ENCODE measurements at regions not wholly inside any gene's neighbourhood (a gene's known extent, or its start where the extent isn't known, plus 50 kb on each side); places are given as distances from the start of the nearest gene placed in this dataset.

GRCh38 chr10:20618011-20618547, 279.0 kb downstream of the NEBL start:
- Histone ChIP-seq H3K4me1 (peaks cover 10% of the 10 kb centered on the region; the same call in 1 of the 2 replicates), H3K4me3 (ENCODE audit: low read depth, low read length) (no peak overlapping the region), H3K9me3 (no peaks in the 10 kb centered on the region), H3K27me3 (no peaks in the 10 kb centered on the region), H3K36me3 (no peaks in the 10 kb centered on the region)
- TF ChIP-seq CTCF (IDR thresholded peaks at IDR 0.05; ENCODE audit: low read depth, low read length): no peak
- DNase-seq: no peak

- no peaks in the 10 kb centered on the region for H3K36me3 ChIP-seq
- TF ChIP-seq CTCF (IDR thresholded peaks at IDR 0.05; ENCODE audit: low read depth, low read length): no peak
- peaks cover 8% of the 10 kb centered on the region; the same call in 1 of the 2 replicates for H3K4me1 ChIP-seq
- no peak overlapping the region for H3K4me3 ChIP-seq (ENCODE audit: low read depth, low read length)
- H3K9me3 ChIP-seq: no peaks in the 10 kb centered on the region
- no peaks in the 10 kb centered on the region for H3K27me3 ChIP-seq
- DNase-seq: no peak
These were observed 279.9 kb downstream of the NEBL start for GRCh38 chr10:20616918-20617810.

- no peak for DNase-seq
- H3K4me1 ChIP-seq: peaks cover 8% of the 10 kb centered on the region; the same call in 1 of the 2 replicates
- no peaks in the 10 kb centered on the region for H3K9me3 ChIP-seq
- no peak overlapping the region for H3K4me3 ChIP-seq (ENCODE audit: low read depth, low read length)
- H3K27me3 ChIP-seq: no peaks in the 10 kb centered on the region
- H3K36me3 ChIP-seq: no peaks in the 10 kb centered on the region
- TF ChIP-seq CTCF (IDR thresholded peaks at IDR 0.05; ENCODE audit: low read depth, low read length): no peak
These were observed 280.9 kb downstream of the NEBL start for GRCh38 chr10:20616056-20616671.

GRCh38 chr10:20615395-20615794, 281.7 kb downstream of the NEBL start:
- no peak overlapping the region for H3K4me3 ChIP-seq (ENCODE audit: low read depth, low read length)

GRCh38 chr10:20614911-20615310, 282.2 kb downstream of the NEBL start:
- no peak for DNase-seq
- H3K4me1 ChIP-seq: peaks cover 8% of the 10 kb centered on the region; the same call in 1 of the 2 replicates
- H3K36me3 ChIP-seq: no peaks in the 10 kb centered on the region
- no peak overlapping the region for H3K4me3 ChIP-seq (ENCODE audit: low read depth, low read length)
- no peaks in the 10 kb centered on the region for H3K27me3 ChIP-seq
- no peaks in the 10 kb centered on the region for H3K9me3 ChIP-seq
- TF ChIP-seq CTCF (IDR thresholded peaks at IDR 0.05; ENCODE audit: low read depth, low read length): no peak

More at GRCh38 chr10:20615395-20615794, 281.7 kb downstream of the NEBL start:
- H3K9me3 ChIP-seq: no peaks in the 10 kb centered on the region
- no peak for TF ChIP-seq CTCF (IDR thresholded peaks at IDR 0.05; ENCODE audit: low read depth, low read length)
- DNase-seq: no peak
- no peaks in the 10 kb centered on the region for H3K27me3 ChIP-seq
- no peaks in the 10 kb centered on the region for H3K36me3 ChIP-seq
- H3K4me1 ChIP-seq: peaks cover 8% of the 10 kb centered on the region; the same call in 1 of the 2 replicates

Measured in BE2C (cell line).